ENCODE measurements at regions not wholly inside any gene's neighbourhood (a gene's known extent, or its start where the extent isn't known, plus 50 kb on each side); places are given as distances from the start of the nearest gene placed in this dataset.

DNA sequence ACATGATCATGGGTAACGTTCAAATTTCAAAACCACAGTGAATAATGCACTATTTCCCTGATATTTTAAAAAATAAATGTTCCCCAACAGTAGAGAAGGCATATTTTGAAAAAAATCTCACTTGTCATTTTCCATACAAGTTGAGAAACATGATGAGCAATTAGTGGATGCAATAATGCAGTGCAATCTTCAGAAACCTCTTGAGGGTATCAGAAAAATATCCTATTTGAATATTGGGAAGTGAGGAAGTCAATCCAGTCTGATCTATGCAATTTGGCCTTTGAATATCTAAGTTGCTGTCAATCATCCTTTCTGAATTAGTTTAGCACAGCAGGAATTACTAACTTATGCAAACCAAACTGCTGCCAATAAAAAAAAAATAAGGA lies 776.8 kb downstream of the PCDH18 start:
- Histone ChIP-seq H3K9me3 (no peaks in the 10 kb centered on the region), H3K27me3 (ENCODE audit: low read depth) (no peaks in the 10 kb centered on the region), H3K36me3 (no peaks in the 10 kb centered on the region), H3K27ac (no peak overlapping the region), H3K4me1 (no peaks in the 10 kb centered on the region), H3K4me3 (no peak overlapping the region)
- intact Hi-C loops (cut with DNase I), result no loop called here
- no peak for ATAC-seq
- TF ChIP-seq, protein P1, sequence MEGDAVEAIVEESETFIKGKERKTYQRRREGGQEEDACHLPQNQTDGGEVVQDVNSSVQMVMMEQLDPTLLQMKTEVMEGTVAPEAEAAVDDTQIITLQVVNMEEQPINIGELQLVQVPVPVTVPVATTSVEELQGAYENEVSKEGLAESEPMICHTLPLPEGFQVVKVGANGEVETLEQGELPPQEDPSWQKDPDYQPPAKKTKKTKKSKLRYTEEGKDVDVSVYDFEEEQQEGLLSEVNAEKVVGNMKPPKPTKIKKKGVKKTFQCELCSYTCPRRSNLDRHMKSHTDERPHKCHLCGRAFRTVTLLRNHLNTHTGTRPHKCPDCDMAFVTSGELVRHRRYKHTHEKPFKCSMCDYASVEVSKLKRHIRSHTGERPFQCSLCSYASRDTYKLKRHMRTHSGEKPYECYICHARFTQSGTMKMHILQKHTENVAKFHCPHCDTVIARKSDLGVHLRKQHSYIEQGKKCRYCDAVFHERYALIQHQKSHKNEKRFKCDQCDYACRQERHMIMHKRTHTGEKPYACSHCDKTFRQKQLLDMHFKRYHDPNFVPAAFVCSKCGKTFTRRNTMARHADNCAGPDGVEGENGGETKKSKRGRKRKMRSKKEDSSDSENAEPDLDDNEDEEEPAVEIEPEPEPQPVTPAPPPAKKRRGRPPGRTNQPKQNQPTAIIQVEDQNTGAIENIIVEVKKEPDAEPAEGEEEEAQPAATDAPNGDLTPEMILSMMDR (IDR thresholded peaks at IDR 0.05), result no peak
- DNase-seq, result no peak

DNA sequence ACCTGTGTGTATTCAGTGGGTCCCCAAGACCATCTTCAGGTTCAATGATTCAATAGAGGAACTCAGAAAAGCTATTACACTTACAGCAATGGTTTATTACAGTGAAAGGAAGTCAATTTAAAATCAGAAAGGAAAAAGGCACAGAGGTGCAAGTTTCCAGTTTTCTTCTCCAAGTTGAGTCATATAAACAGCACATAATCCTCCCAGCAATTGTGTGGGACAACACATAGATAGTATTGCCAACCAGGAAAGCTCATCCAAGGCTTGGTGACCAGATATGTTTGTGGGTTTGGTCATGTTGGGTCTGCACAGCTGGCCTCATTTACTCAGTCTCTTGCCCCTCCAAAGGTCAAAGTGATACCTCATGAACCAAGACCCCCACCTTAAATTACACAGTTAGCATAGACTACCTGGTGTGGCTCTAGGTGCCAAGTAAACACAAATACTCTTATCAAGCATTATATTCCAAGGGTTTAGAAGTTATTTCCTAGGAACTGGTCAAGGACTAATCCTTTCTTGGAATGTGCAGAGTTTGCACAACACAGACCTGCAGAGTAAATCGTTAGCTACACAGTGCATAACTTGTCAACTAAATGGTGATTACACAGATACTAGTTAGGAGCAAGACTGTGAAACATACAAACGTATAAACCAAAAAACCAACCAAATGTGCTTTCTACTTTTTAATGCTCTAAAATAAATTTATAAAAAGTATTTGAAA lies 777.3 kb downstream of the PCDH18 start:
- TF ChIP-seq, protein P1 (IDR thresholded peaks at IDR 0.05), result no peak
- Histone ChIP-seq H3K4me3 (no peak overlapping the region), H3K27ac (no peak overlapping the region), H3K9me3 (no peaks in the 10 kb centered on the region), H3K4me1 (no peaks in the 10 kb centered on the region), H3K36me3 (no peaks in the 10 kb centered on the region), H3K27me3 (ENCODE audit: low read depth) (no peaks in the 10 kb centered on the region)
- intact Hi-C loops (cut with DNase I), result no loop called here
- DNase-seq, result no peak
- ATAC-seq, result no peak

DNA sequence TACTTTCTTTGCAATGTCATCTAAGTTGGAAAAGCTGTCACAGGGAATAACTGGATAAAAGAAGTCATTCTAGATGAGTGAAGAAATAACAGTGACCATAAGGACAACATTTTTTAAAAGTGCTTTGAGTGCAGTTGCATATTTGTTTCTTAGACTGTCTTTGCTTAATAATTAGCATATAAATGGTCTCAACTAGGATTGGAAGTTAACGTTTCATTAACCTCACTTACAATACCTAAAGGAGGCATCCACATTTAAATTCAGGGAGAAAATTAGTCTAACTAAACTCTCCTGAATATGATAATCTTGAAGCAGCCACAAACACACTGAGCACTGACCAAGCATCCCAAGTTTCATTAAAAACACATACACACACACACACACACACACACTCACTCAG lies 780.7 kb downstream of the PCDH18 start:
- no peak for DNase-seq
- Histone ChIP-seq H3K27ac (no peak overlapping the region), H3K27me3 (ENCODE audit: low read depth) (no peaks in the 10 kb centered on the region), H3K4me1 (no peaks in the 10 kb centered on the region), H3K4me3 (no peak overlapping the region), H3K9me3 (no peaks in the 10 kb centered on the region), H3K36me3 (no peaks in the 10 kb centered on the region)
- TF ChIP-seq, protein P1 (IDR thresholded peaks at IDR 0.05), result no peak
- intact Hi-C loops (cut with DNase I), result no loop called here
- no peak for ATAC-seq

DNA sequence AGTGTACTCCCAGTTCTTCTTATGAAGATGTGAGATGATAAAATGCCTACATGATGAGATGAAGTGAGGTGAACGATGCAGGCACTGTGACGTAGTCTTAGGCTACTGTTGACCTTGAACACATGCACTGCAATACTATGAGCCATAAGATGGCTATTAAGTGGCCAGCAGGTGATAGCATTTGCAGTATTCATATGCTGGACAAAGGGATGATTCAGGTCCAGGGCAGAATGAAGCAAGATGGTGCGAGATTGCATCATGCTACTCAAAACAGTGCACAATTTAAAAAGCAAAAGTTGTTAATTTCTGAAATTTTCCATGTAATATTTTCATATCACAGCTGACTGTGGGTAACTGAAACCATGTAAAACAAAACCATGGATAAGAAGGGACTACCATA lies 781.4 kb downstream of the PCDH18 start:
- TF ChIP-seq, protein P1 (IDR thresholded peaks at IDR 0.05), result no peak
- Histone ChIP-seq H3K36me3 (no peaks in the 10 kb centered on the region), H3K4me1 (no peaks in the 10 kb centered on the region), H3K27me3 (ENCODE audit: low read depth) (no peaks in the 10 kb centered on the region), H3K4me3 (no peak overlapping the region), H3K9me3 (no peaks in the 10 kb centered on the region), H3K27ac (no peak overlapping the region)
- no peak for DNase-seq
- no peak for ATAC-seq
- intact Hi-C loops (cut with DNase I), result no loop called here

DNA sequence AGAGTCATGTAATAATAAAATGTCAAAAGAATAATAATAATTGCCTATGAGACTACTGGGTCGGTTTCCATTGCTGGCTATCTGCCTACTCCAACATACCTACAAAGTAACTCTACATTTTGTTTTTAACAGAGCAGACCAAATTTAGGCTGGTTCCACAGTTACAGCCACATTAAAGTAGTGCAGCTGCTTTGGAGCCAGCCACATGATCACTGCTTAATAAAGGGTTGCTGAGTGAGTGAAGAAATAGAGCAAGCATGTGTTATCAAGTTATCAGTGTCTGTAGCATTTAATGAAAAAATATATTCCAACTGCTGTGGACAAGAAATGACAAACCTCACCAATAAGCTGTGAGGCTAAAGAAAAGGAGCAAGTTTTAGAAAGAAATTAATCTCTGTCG lies 782.3 kb downstream of the PCDH18 start:
- no peak for ATAC-seq
- intact Hi-C loops (cut with DNase I), result no loop called here
- Histone ChIP-seq H3K36me3 (no peaks in the 10 kb centered on the region), H3K27me3 (ENCODE audit: low read depth) (no peaks in the 10 kb centered on the region), H3K9me3 (no peaks in the 10 kb centered on the region), H3K27ac (no peak overlapping the region), H3K4me3 (no peak overlapping the region), H3K4me1 (no peaks in the 10 kb centered on the region)
- no peak for DNase-seq
- TF ChIP-seq, protein P1 (IDR thresholded peaks at IDR 0.05), result no peak

Data from lower lobe of right lung (tissue), 2 donors.